Activated CD4-positive, alpha-beta memory T cell treated with anti-CD3 and anti-CD28 coated beads, Interleukin-2, amount 10 ng/mL, durations not matched to agents 7 days and 5 days (primary cell): ENCODE measurements at regions not wholly inside any gene's neighbourhood (a gene's known extent, or its start where the extent isn't known, plus 50 kb on each side); places are given as distances from the start of the nearest gene placed in this dataset.

Experiments used
- CTCF ChIA-PET: fragments of 350-600 bp; sonication (Branson Sonifier 250); formaldehyde crosslinking; loops from one replicate; lab custom pipeline; 2021; ENCODE audit warnings: antibody characterized with exemption, inconsistent platforms; lab: Charles Lee
- POLR2A ChIA-PET: fragments of 350-600 bp; sonication (Branson Sonifier 250); formaldehyde crosslinking; loops from one replicate; lab custom pipeline; 2021; ENCODE audit warnings: antibody characterized with exemption; lab: Charles Lee
- DNase-seq: peaks from one replicate; pipeline ENCODE4 v3.0.0-alpha.2; 2020
- H3K27ac Mint-ChIP-seq: one replicate; pipeline ENCODE4 v1.8.0; 2021; ENCODE audit warnings: mild to moderate bottlenecking, mixed read lengths
- H3K27me3 Mint-ChIP-seq: one replicate; pipeline ENCODE4 v1.8.0; 2021; ENCODE audit warnings: mixed read lengths
- H3K36me3 Mint-ChIP-seq: one replicate; pipeline ENCODE4 v1.8.0; 2021; ENCODE audit warnings: low read depth, mixed read lengths
- H3K4me1 Mint-ChIP-seq: one replicate; pipeline ENCODE4 v1.8.0; 2021; ENCODE audit warnings: mixed read lengths
- H3K4me3 Mint-ChIP-seq: one replicate; pipeline ENCODE4 v1.8.0; 2021; ENCODE audit warnings: mild to moderate bottlenecking, mixed read lengths
- H3K9me3 Mint-ChIP-seq: one replicate; pipeline ENCODE4 v1.8.0; 2021; ENCODE audit warnings: mixed read lengths

DNA sequence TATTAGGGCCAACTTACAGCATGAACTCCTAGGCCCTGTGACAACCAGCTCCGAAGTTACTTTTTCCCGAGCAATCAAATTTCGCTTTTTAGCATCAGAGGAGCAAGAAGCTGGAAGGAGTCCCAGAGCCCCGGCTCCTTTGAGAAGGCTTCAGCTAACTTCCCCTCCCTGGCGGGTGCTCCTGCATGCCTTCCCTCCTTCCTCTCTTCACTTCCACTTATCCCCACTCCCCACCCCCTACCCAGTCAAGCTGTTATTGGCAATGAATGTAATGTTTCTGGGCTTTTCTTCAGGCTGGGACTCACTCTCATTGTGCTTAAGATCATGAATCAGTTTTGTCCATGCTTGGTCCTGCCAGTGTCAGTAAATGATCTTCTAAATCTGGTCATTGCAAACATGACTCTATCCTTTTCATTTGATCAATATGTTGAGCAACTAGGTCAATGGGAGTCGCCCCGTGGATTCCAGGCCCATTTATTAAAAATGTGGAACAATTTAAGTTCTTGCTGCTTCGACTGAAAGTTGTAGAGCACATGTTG, 94.5 kb upstream of the TSPAN2 start:
- no peak for DNase-seq
- no peaks in the 10 kb centered on the region for H3K27me3 Mint-ChIP-seq
- H3K4me1 Mint-ChIP-seq, result peaks cover 14% of the 10 kb centered on the region
- H3K9me3 Mint-ChIP-seq, result no peaks in the 10 kb centered on the region
- H3K4me3 Mint-ChIP-seq, result no peak overlapping the region
- POLR2A ChIA-PET, result no interaction called here
- CTCF ChIA-PET, result no interaction called here
- no peak overlapping the region for H3K27ac Mint-ChIP-seq
- no peaks in the 10 kb centered on the region for H3K36me3 Mint-ChIP-seq

- no peak for DNase-seq
- Mint-ChIP-seq H3K4me3 (no peak overlapping the region), H3K9me3 (no peaks in the 10 kb centered on the region), H3K4me1 (peaks cover 14% of the 10 kb centered on the region), H3K27ac (no peak overlapping the region), H3K36me3 (no peaks in the 10 kb centered on the region), H3K27me3 (no peaks in the 10 kb centered on the region)
- ChIA-PET CTCF (no interaction called here), POLR2A (no interaction called here)
Observed at GRCh38 chr1:115183158-115183557, 93.9 kb upstream of the TSPAN2 start.

DNA sequence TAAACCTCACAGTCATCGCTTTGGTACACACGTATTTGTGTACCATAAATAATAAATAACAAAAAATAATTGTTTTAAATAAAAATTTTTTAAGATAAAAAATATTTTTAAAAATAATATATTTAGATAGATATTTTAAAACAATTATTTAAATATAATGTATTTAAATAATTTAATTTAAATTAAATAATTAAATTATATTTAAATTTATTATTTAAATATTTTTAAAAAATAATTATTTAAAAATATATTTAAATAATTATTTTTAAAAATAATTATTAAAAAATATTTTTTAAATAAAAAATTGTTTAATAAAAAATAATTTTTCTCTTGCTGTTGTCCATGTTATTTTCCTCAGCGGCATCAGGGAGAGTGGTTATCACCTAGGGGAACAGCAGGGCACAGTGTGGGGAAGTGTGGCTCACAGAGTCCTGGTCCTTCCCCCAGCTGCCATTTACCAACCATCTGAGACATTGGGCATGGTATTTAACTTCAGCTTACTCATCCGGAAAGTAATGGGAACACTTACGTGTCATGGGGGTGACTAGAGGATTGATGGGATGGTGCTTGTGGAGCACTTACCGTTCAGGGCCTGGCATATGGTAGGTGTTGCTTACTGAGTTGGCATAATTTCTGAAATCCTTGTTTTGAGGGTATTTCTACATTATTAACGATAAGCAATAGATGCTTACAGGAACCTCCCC, 92.9 kb upstream of the TSPAN2 start:
- POLR2A ChIA-PET, result no interaction called here

DNA sequence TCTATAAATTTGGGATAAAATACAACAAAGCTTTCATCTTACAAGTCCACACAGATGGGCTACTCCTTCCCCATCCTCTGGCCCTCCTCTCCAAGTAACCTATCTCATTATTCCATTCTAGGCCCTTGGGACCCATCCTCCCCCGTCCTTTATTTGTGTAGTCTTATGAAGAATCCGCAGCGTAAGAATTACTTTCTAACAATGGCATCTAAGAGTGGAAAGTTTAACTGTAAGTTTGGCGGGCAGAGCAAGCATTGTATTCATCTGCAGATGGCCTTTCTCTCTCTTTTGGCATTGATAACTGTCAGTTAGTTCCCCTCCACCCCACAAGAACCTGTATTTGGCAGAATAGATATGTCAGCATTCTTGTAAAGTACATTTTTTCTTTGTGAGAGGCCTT, 91.9 kb upstream of the TSPAN2 start:
- no peaks in the 10 kb centered on the region for H3K9me3 Mint-ChIP-seq
- ChIA-PET CTCF (no interaction called here), POLR2A (no interaction called here)
- no peak for DNase-seq
- no peaks in the 10 kb centered on the region for H3K36me3 Mint-ChIP-seq
- no peak overlapping the region for H3K27ac Mint-ChIP-seq
- no peaks in the 10 kb centered on the region for H3K27me3 Mint-ChIP-seq
- H3K4me3 Mint-ChIP-seq, result no peak overlapping the region
- H3K4me1 Mint-ChIP-seq, result peaks cover 14% of the 10 kb centered on the region

More for the DNA sequence above, 92.9 kb upstream of the TSPAN2 start:
- H3K4me1 Mint-ChIP-seq, result peaks cover 14% of the 10 kb centered on the region
- no peaks in the 10 kb centered on the region for H3K27me3 Mint-ChIP-seq
- H3K27ac Mint-ChIP-seq, result no peak overlapping the region
- DNase-seq, result no peak
- H3K36me3 Mint-ChIP-seq, result no peaks in the 10 kb centered on the region
- H3K9me3 Mint-ChIP-seq, result no peaks in the 10 kb centered on the region
- no peak overlapping the region for H3K4me3 Mint-ChIP-seq
- CTCF ChIA-PET, result no interaction called here

- H3K36me3 Mint-ChIP-seq, result no peaks in the 10 kb centered on the region
- no peaks in the 10 kb centered on the region for H3K27me3 Mint-ChIP-seq
- POLR2A ChIA-PET, result no interaction called here
- H3K4me1 Mint-ChIP-seq, result peaks cover 7% of the 10 kb centered on the region
- DNase-seq, result no peak
- H3K27ac Mint-ChIP-seq, result no peak overlapping the region
- H3K4me3 Mint-ChIP-seq, result no peak overlapping the region
- no peaks in the 10 kb centered on the region for H3K9me3 Mint-ChIP-seq
- CTCF ChIA-PET, result no interaction called here
Observed at GRCh38 chr1:115179397-115180079, 90.2 kb upstream of the TSPAN2 start.

- CTCF ChIA-PET, result no interaction called here
- Mint-ChIP-seq H3K4me1 (no peaks in the 10 kb centered on the region), H3K27ac (no peak overlapping the region), H3K36me3 (no peaks in the 10 kb centered on the region), H3K4me3 (no peak overlapping the region), H3K27me3 (peaks cover 13% of the 10 kb centered on the region), H3K9me3 (no peaks in the 10 kb centered on the region)
- DNase-seq, result no peak
- POLR2A ChIA-PET, result no interaction called here
Observed at GRCh38 chr1:115176189-115176588, 86.9 kb upstream of the TSPAN2 start.

DNA sequence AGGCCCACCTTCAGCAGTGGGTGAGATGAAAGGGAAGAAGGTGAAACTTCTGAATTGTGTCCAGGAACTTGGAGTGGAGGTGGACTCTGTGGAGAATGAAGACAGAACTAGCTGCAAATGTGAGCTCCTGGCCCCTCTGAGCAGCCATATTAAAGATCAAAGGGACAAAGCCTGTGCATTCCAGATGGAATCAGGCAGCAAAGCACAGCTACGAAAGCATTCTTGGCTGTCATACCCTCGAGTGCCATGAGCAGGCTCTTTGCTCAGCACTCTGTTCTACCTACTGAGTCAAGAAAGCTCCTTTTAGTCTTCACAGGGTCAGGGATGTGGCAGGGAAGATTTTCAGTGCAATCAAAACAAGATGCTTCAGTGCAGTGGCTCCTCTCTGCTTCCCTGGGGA, 86.3 kb upstream of the TSPAN2 start:
- DNase-seq, result no peak
- H3K4me3 Mint-ChIP-seq, result no peak overlapping the region
- no peaks in the 10 kb centered on the region for H3K36me3 Mint-ChIP-seq
- no peaks in the 10 kb centered on the region for H3K9me3 Mint-ChIP-seq
- POLR2A ChIA-PET, result no interaction called here
- peaks cover 15% of the 10 kb centered on the region for H3K27me3 Mint-ChIP-seq
- H3K4me1 Mint-ChIP-seq, result no peaks in the 10 kb centered on the region
- CTCF ChIA-PET, result no interaction called here
- no peak overlapping the region for H3K27ac Mint-ChIP-seq

DNA sequence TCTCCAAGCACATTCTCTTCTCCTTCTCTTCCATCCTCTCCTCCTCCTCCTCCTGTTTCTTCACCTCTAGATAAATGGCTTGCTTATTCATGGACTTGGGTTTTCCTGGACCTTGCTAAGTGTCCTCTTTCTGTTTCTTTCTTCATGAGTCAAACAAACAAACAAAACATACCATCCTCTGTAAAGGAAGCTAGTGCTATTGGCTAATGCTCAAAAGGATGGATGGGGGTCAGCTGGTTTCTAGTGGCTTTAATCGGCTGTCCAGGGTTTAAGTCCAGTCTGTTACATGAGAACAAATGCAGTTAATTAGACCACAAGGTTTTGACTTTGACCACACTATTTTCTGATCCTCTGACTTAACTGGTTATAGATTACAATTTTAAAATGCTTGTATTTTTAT, 83.8 kb upstream of the TSPAN2 start:
- CTCF ChIA-PET, result no interaction called here
- peaks cover 19% of the 10 kb centered on the region for H3K27me3 Mint-ChIP-seq

DNA sequence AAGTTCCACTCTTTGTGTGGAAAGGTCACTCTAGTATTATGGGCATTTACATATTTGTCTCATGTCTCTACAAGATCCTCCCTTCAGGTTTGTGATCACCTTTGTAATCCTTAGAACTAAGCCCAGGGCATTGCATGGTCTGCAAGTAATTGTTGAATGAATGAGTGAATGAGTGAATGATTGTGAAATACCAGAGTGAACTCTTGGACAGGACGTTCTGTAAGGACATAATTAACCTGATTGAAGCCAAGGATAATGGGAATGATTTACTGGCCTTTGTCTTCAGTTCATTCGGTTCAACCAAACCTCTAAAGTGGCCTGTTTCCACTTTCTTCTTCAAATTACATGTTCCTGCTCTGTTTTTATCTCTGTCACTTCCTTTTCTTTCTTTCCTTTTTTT, 83.0 kb upstream of the TSPAN2 start:
- no peaks in the 10 kb centered on the region for H3K4me1 Mint-ChIP-seq

More for the DNA sequence above, 83.8 kb upstream of the TSPAN2 start:
- Mint-ChIP-seq H3K9me3 (no peaks in the 10 kb centered on the region), H3K4me3 (no peak overlapping the region), H3K27ac (no peak overlapping the region), H3K36me3 (no peaks in the 10 kb centered on the region), H3K4me1 (no peaks in the 10 kb centered on the region)
- POLR2A ChIA-PET, result no interaction called here
- no peak for DNase-seq

GRCh38 chr1:115170961-115171392, 81.7 kb upstream of the TSPAN2 start:
- Mint-ChIP-seq H3K9me3 (no peaks in the 10 kb centered on the region), H3K27me3 (peaks cover 29% of the 10 kb centered on the region), H3K4me1 (no peaks in the 10 kb centered on the region), H3K4me3 (no peak overlapping the region), H3K27ac (no peak overlapping the region), H3K36me3 (no peaks in the 10 kb centered on the region)
- DNase-seq, result no peak
- ChIA-PET POLR2A (no interaction called here), CTCF (no interaction called here)

More for the DNA sequence above, 83.0 kb upstream of the TSPAN2 start:
- ChIA-PET CTCF (no interaction called here), POLR2A (no interaction called here)
- Mint-ChIP-seq H3K9me3 (no peaks in the 10 kb centered on the region), H3K27ac (no peak overlapping the region), H3K4me3 (no peak overlapping the region), H3K36me3 (no peaks in the 10 kb centered on the region), H3K27me3 (peaks cover 24% of the 10 kb centered on the region)
- no peak for DNase-seq

GRCh38 chr1:115170377-115170776, 81.1 kb upstream of the TSPAN2 start:
- Mint-ChIP-seq H3K27ac (no peak overlapping the region), H3K27me3 (peaks cover 29% of the 10 kb centered on the region), H3K4me1 (no peaks in the 10 kb centered on the region), H3K9me3 (no peaks in the 10 kb centered on the region), H3K4me3 (no peak overlapping the region), H3K36me3 (no peaks in the 10 kb centered on the region)
- ChIA-PET CTCF (no interaction called here), POLR2A (no interaction called here)
- DNase-seq, result no peak

GRCh38 chr1:115168026-115168425, 78.7 kb upstream of the TSPAN2 start:
- CTCF ChIA-PET, result no interaction called here
- POLR2A ChIA-PET, result no interaction called here
- H3K9me3 Mint-ChIP-seq, result no peaks in the 10 kb centered on the region
- DNase-seq, result no peak
- H3K4me1 Mint-ChIP-seq, result peaks cover 1% of the 10 kb centered on the region
- no peaks in the 10 kb centered on the region for H3K36me3 Mint-ChIP-seq
- H3K27me3 Mint-ChIP-seq, result peaks cover 30% of the 10 kb centered on the region
- H3K4me3 Mint-ChIP-seq, result no peak overlapping the region
- no peak overlapping the region for H3K27ac Mint-ChIP-seq

DNA sequence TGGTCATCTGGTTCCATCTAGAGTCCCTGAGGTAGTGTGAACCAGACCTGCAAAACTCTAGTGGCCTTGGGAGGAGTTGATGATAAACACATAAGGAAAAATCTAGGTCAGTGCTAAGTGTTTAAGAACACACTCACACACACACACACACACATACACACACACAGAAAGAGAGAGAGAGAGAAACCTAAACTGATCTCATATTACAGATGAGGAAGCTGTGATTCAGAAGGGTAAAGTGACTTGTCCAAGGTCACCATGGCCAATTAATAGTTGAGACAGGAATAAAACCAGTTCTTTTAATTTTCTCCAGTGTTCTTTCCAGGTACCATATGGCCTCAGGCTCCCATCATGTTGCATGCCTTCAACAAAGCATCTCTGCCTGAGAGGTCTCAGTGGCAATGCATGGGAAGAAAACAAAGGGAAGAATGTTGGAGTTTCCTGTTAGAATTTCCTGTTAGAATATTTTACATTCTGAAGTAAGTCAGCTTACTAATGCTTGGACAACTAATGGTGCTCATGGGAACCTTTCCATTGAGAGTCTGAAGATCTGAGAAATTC, 77.3 kb upstream of the TSPAN2 start:
- POLR2A ChIA-PET, result no interaction called here
- Mint-ChIP-seq H3K9me3 (no peaks in the 10 kb centered on the region), H3K4me3 (no peak overlapping the region), H3K4me1 (peaks cover 1% of the 10 kb centered on the region), H3K27ac (no peak overlapping the region), H3K27me3 (peaks cover 21% of the 10 kb centered on the region), H3K36me3 (no peaks in the 10 kb centered on the region)
- CTCF ChIA-PET, result no interaction called here
- DNase-seq, result no peak
